ENCODE measurements at regions not wholly inside any gene's neighbourhood (a gene's known extent, or its start where the extent isn't known, plus 50 kb on each side); places are given as distances from the start of the nearest gene placed in this dataset.

DNA sequence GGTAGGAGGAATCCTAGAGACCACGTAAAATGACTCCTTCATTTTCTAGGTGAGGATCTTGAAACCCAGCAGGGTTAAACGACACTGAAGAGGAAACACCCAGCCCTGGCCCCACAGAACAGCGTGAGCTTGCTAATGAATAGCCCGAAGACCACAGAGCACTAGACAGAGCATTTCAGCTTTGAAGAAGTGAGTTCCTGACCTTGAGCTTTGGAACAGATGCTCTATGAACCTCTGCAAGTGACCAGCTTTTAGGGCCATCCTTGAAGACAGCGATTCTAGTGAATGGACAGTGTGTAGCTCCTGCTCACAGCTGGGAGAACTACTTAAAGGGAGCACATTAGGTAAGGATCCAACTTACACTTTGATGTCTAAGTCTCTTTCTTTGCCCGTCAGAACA is 74.0 kb upstream of the FRMD1 start:
- H3K9me3 ChIP-seq (ENCODE audit: control insufficient read depth, low read depth, low read length) = no peaks in the 10 kb centered on the region
- FAIRE-seq (no peak), DNase-seq (ENCODE audit: low read depth, low spot score) (no peak)
- no peaks in the 10 kb centered on the region for H3K36me3 ChIP-seq (ENCODE audit: control insufficient read depth in 2 of 2, extremely low read depth in 1 of 2, insufficient read depth in 2 of 2, low read length in 2 of 2)
- H3K9ac ChIP-seq (ENCODE audit: control insufficient read depth, extremely low read depth, insufficient read depth, low read length) = no peak overlapping the region
- no peaks in the 10 kb centered on the region for H4K20me1 ChIP-seq (ENCODE audit: control insufficient read depth, extremely low read depth, insufficient read depth, low read length)
- H3K79me2 ChIP-seq (ENCODE audit: control insufficient read depth, insufficient read depth, low read length) = no peaks in the 10 kb centered on the region
- no peak overlapping the region for H3K27ac ChIP-seq (ENCODE audit: control insufficient read depth, insufficient read depth, low read length)
- TF ChIP-seq, protein P1, sequence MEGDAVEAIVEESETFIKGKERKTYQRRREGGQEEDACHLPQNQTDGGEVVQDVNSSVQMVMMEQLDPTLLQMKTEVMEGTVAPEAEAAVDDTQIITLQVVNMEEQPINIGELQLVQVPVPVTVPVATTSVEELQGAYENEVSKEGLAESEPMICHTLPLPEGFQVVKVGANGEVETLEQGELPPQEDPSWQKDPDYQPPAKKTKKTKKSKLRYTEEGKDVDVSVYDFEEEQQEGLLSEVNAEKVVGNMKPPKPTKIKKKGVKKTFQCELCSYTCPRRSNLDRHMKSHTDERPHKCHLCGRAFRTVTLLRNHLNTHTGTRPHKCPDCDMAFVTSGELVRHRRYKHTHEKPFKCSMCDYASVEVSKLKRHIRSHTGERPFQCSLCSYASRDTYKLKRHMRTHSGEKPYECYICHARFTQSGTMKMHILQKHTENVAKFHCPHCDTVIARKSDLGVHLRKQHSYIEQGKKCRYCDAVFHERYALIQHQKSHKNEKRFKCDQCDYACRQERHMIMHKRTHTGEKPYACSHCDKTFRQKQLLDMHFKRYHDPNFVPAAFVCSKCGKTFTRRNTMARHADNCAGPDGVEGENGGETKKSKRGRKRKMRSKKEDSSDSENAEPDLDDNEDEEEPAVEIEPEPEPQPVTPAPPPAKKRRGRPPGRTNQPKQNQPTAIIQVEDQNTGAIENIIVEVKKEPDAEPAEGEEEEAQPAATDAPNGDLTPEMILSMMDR (optimal IDR thresholded peaks at IDR 0.05 in 1 of 3, IDR thresholded peaks at IDR 0.05 in 1 of 3, conservative IDR thresholded peaks at IDR 0.05 in 1 of 3; ENCODE audit: extremely low read depth in 1 of 3, insufficient read depth in 2 of 3, low read length in 3 of 3) = no peak
- no peak for TF ChIP-seq EZH2 (IDR thresholded peaks at IDR 0.05; ENCODE audit: low read length)
- no peaks in the 10 kb centered on the region for H3K27me3 ChIP-seq (ENCODE audit: control insufficient read depth, extremely low read depth, insufficient read depth, low read length)
- peaks cover 8% of the 10 kb centered on the region for H3K4me1 ChIP-seq (ENCODE audit: control insufficient read depth, extremely low read depth, insufficient read depth, low read length)
- H2AFZ ChIP-seq (ENCODE audit: control insufficient read depth, low read length) = no peak overlapping the region
- dilution Hi-C loops (cut with MboI; ENCODE audit: extremely low pct_ligation_motif_present, low sequenced_read_pairs) = no loop called here
- H3K9me1 ChIP-seq (ENCODE audit: control insufficient read depth, extremely low read depth, insufficient read depth, low read length) = no peaks in the 10 kb centered on the region
- H3K4me3 ChIP-seq (ENCODE audit: control insufficient read depth in 2 of 3, extremely low read depth in 1 of 3, insufficient read depth in 2 of 3, low read depth in 1 of 3, low read length in 3 of 3) = no peak overlapping the region
- H3K4me2 ChIP-seq (ENCODE audit: control insufficient read depth, extremely low read depth, insufficient read depth, low read depth, low read length) = no peak overlapping the region

DNA sequence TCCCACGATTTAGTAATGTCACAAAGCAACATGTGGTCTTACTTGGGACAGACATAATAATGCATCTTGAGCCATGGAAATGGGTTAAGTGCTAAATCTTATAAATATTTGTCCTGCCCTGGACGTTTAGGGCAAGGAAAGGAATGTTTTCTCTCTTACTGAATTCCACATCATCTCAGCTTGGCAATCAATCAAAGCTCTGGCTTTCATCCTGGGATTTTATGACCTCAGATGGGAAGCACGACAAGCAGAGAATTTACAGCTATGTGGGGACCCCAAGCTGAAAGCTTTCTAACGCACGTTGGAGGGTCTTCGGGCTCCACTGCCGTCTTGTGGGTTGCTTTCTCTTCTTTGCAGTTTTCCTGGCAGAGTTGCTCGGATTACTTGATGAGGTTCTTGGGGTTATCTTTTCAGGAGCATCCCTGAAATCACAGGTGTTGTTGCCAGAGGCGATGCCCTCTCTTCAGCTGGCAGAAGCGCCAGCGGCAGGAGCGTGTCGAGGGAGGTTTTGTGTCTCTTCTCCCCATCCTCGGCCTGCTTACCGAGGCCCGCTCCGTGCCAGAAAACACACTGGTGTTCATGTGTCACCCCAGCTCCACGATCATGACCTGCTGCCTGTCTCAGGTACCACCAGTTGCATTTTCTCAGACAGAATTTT is 73.4 kb upstream of the FRMD1 start:
- Histone ChIP-seq H3K9me1 (ENCODE audit: control insufficient read depth, extremely low read depth, insufficient read depth, low read length) (no peaks in the 10 kb centered on the region), H3K4me1 (ENCODE audit: control insufficient read depth, extremely low read depth, insufficient read depth, low read length) (peaks cover 8% of the 10 kb centered on the region), H4K20me1 (ENCODE audit: control insufficient read depth, extremely low read depth, insufficient read depth, low read length) (no peaks in the 10 kb centered on the region), H3K4me2 (ENCODE audit: control insufficient read depth, extremely low read depth, insufficient read depth, low read depth, low read length) (no peak overlapping the region), H3K79me2 (ENCODE audit: control insufficient read depth, insufficient read depth, low read length) (no peaks in the 10 kb centered on the region), H3K27ac (ENCODE audit: control insufficient read depth, insufficient read depth, low read length) (no peak overlapping the region), H3K9ac (ENCODE audit: control insufficient read depth, extremely low read depth, insufficient read depth, low read length) (no peak overlapping the region), H3K27me3 (ENCODE audit: control insufficient read depth, extremely low read depth, insufficient read depth, low read length) (no peaks in the 10 kb centered on the region), H2AFZ (ENCODE audit: control insufficient read depth, low read length) (no peak overlapping the region), H3K36me3 (ENCODE audit: control insufficient read depth in 2 of 2, extremely low read depth in 1 of 2, insufficient read depth in 2 of 2, low read length in 2 of 2) (no peaks in the 10 kb centered on the region), H3K4me3 (ENCODE audit: control insufficient read depth in 2 of 3, extremely low read depth in 1 of 3, insufficient read depth in 2 of 3, low read depth in 1 of 3, low read length in 3 of 3) (no peak overlapping the region), H3K9me3 (ENCODE audit: control insufficient read depth, low read depth, low read length) (no peaks in the 10 kb centered on the region)
- no peak for DNase-seq (ENCODE audit: low read depth, low spot score)
- FAIRE-seq = no peak
- no peak for TF ChIP-seq EZH2 (IDR thresholded peaks at IDR 0.05; ENCODE audit: low read length)
- TF ChIP-seq, protein P1 (optimal IDR thresholded peaks at IDR 0.05 in 1 of 3, IDR thresholded peaks at IDR 0.05 in 1 of 3, conservative IDR thresholded peaks at IDR 0.05 in 1 of 3; ENCODE audit: extremely low read depth in 1 of 3, insufficient read depth in 2 of 3, low read length in 3 of 3) = no peak
- dilution Hi-C loops (cut with MboI; ENCODE audit: extremely low pct_ligation_motif_present, low sequenced_read_pairs) = no loop called here
